Prostate gland (tissue), 2 donors: ENCODE measurements at regions not wholly inside any gene's neighbourhood (a gene's known extent, or its start where the extent isn't known, plus 50 kb on each side); places are given as distances from the start of the nearest gene placed in this dataset.

ENCODE experiments used
- CTCF ChIP-seq, 4 experiments: fragments of 200-600 bp in 2 of 4; fragments of 450-650 bp in 2 of 4; sonication (generic) in 2 of 4; IDR thresholded peaks; 1 replicate in 3 of 4; 2 replicates in 1 of 4; pipeline ENCODE4 v1.5.1; 2016 to 2019; ENCODE audit warnings: antibody characterized with exemption in 4 of 4, mild to moderate bottlenecking in 2 of 4, moderate library complexity in 2 of 4
- POLR2A ChIP-seq: fragments of 450-650 bp; IDR thresholded peaks from one replicate; pipeline ENCODE4 v1.6.1; 2016; ENCODE audit warnings: antibody characterized with exemption, mild to moderate bottlenecking
- POLR2AphosphoS5 ChIP-seq: sonication (generic); formaldehyde crosslinking; IDR thresholded peaks from one replicate; pipeline ENCODE4 v1.6.1; 2017; ENCODE audit warnings: antibody characterized with exemption

DNA sequence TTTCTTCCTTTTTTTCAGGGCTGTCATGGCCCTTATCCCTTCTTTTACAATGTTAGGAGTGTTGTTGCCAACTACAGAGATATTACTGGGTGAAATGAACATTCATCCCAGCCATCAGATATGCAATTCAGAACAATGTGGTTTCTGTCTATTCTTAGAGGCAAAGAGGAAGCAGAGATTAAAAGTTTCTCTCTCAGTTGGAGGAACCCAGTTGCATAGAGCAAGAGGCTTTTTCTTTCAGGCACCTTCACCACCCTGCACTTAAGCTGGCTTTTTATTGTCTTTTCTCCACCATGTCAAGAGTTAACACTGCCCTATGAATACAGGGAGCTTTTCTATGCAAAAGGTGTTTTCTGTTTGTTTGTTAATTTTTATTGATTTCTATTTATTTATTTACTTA, 1559.6 kb upstream of the IGFBP7 start:
- TF ChIP-seq CTCF (IDR thresholded peaks at IDR 0.05): no peak
- no peak for TF ChIP-seq POLR2A
- no peak for TF ChIP-seq POLR2AphosphoS5
